Skeletal muscle tissue (tissue), 3 donors: ENCODE measurements at regions not wholly inside any gene's neighbourhood (a gene's known extent, or its start where the extent isn't known, plus 50 kb on each side); places are given as distances from the start of the nearest gene placed in this dataset.

Source experiments
- H3K27ac ChIP-seq: one replicate; pipeline ENCODE4 v1.7.0; 2013; ENCODE audit warnings: mild to moderate bottlenecking, low read depth, low read length, inconsistent platforms
- H3K27me3 ChIP-seq, 3 donors: one replicate each; pipeline ENCODE4 v1.7.0; 2013; ENCODE audit warnings: low read length in 3 of 3; ENCODE audit not compliant: control insufficient read depth in 3 of 3, insufficient read depth in 3 of 3
- H3K36me3 ChIP-seq, 3 donors: one replicate each; pipeline ENCODE4 v1.7.0; 2013; ENCODE audit warnings: low read length in 3 of 3; ENCODE audit not compliant: control insufficient read depth in 3 of 3, insufficient read depth in 3 of 3
- H3K4me1 ChIP-seq, 3 donors: one replicate each; pipeline ENCODE4 v1.7.0; 2013; ENCODE audit warnings: low read length in 3 of 3, mild to moderate bottlenecking in 3 of 3; ENCODE audit not compliant: control insufficient read depth in 3 of 3, insufficient read depth in 3 of 3
- H3K4me3 ChIP-seq, 3 donors: one replicate each; pipeline ENCODE4 v1.7.0; 2013; ENCODE audit warnings: low read length in 3 of 3
- H3K9ac ChIP-seq, 3 donors: one replicate each; pipeline ENCODE4 v1.7.0; 2013; ENCODE audit warnings: low read length in 3 of 3, mild to moderate bottlenecking in 3 of 3, moderate library complexity in 2 of 3, low read depth in 1 of 3
- H3K9me3 ChIP-seq, 3 donors: one replicate each; pipeline ENCODE4 v1.7.0; 2013; ENCODE audit warnings: low read length in 3 of 3; ENCODE audit not compliant: control insufficient read depth in 3 of 3
- donor health status: Osteomylitis.

DNA sequence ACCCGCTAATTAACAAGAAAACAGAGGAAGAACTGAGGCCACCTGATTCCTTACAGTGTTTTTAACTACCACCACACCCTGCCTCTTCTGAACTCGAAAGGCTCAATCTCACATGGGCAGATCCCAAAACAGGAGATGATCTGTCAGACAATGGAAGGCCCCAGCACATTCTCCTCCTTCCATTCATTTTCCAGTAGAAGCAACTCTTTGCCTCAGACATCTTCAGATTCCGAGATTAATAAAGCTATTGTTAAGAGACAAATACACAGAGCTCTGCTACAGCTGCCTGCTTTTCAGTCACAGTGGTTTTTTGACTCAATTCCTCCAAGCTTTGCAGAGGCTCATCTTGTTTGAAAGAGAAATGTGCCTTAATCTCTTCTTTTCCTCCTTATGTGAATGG, 127.2 kb upstream of the ADAMTSL1 start:
- H3K36me3 ChIP-seq, result no peaks in the 10 kb centered on the region
- H3K4me3 ChIP-seq, result no peak overlapping the region
- H3K9ac ChIP-seq, result no peak overlapping the region
- H3K9me3 ChIP-seq, result no peaks in the 10 kb centered on the region
- no peaks in the 10 kb centered on the region for H3K4me1 ChIP-seq
- H3K27ac ChIP-seq, result no peak overlapping the region
- H3K27me3 ChIP-seq, result no peaks in the 10 kb centered on the region

DNA sequence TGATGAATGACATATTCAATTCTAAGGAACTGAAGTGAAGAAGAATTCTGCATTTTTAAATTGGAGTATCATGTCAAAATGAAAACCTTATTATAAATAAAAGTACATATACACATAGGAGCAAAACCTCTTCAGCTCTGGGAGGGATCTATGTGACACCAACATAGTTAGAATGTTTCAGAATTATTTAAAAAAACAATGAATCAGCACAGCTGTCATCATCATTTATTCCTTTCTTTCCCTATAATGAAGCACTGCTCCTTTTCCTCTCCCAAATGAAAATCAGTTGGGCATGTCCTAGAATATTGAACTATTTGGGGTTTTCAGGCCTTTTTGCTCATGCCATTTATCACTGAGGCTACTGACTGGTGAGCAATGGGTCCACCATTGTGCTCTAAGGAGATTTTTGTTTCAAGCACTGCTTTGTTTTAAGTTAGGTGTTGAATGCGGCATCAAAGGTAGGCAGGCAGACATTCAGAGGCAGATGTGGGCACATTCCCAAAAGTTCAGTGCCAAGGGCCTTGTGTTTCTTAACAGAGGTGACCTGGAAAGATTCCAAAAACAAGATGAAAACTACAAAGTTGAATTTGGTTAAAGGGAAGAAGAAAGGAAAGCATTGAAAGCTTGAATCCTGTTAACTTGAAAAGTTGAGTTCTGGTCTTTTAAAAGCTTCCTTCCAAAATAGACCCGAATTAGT, 126.4 kb upstream of the ADAMTSL1 start:
- Histone ChIP-seq H3K4me3 (no peak overlapping the region), H3K4me1 (no peaks in the 10 kb centered on the region), H3K27me3 (no peaks in the 10 kb centered on the region), H3K9me3 (no peaks in the 10 kb centered on the region), H3K36me3 (no peaks in the 10 kb centered on the region), H3K9ac (no peak overlapping the region), H3K27ac (no peak overlapping the region)

DNA sequence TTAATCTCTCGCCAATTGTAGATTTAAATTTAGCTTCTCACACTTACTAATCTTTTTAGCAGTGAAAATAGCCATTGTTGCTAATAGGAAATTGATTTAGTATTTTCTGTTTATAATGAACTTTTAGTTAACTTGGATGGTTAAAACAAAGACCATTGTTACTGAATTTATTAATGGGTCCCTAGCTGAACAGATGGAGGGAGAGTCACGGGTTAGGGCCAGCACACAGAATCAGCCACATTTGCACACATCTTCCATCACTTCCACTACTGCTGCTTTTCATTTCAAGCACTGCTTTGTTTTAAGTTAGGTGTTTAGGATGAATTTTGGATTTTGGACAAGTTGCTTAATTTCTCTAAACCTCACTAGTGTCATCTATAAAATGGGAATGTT, 125.9 kb upstream of the ADAMTSL1 start:
- Histone ChIP-seq H3K27me3 (no peaks in the 10 kb centered on the region), H3K9ac (no peak overlapping the region), H3K36me3 (no peaks in the 10 kb centered on the region), H3K9me3 (no peaks in the 10 kb centered on the region), H3K27ac (no peak overlapping the region), H3K4me1 (no peaks in the 10 kb centered on the region), H3K4me3 (no peak overlapping the region)

DNA sequence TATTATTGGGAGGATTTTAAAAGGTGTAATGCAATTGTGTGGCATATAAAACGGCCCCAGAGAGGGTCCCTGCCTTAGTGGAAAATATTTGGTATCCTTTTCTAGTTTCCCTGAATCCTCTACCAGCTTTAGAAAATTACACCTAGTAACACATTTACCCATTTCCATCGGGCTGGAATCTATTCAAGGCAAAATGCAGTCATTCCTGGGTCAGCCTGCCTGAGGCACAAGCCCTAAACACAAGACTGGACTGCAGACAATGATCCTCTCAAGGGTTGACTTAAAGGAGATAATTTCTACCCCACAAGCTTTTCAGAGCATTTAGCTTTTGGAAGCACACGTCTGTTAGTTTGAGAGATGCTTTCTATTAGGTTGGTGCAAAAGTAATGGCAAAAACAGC, 124.4 kb upstream of the ADAMTSL1 start:
- no peaks in the 10 kb centered on the region for H3K9me3 ChIP-seq
- no peaks in the 10 kb centered on the region for H3K36me3 ChIP-seq
- no peaks in the 10 kb centered on the region for H3K4me1 ChIP-seq
- no peak overlapping the region for H3K27ac ChIP-seq
- H3K27me3 ChIP-seq, result no peaks in the 10 kb centered on the region
- no peak overlapping the region for H3K9ac ChIP-seq
- H3K4me3 ChIP-seq, result no peak overlapping the region

DNA sequence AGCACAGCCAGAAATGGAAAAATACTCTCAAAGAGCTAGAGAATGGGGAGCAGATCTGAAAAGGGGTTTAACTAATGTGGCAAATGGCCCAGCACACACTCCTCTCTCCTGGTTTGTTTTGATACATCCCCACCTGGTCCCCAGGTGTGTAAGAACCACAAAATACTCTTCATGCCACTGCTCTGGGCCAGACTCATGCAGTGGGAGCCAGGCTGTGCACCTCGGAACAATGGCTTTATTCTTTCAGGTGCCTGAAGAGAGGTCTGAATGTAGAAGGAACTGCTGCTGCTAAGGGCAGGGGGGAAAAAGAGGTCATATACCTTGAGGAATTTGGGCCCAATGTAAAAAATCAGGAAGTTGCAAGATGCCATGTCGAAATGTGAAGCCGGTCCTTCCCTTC, 123.9 kb upstream of the ADAMTSL1 start:
- no peaks in the 10 kb centered on the region for H3K4me1 ChIP-seq
- H3K27ac ChIP-seq, result no peak overlapping the region

DNA sequence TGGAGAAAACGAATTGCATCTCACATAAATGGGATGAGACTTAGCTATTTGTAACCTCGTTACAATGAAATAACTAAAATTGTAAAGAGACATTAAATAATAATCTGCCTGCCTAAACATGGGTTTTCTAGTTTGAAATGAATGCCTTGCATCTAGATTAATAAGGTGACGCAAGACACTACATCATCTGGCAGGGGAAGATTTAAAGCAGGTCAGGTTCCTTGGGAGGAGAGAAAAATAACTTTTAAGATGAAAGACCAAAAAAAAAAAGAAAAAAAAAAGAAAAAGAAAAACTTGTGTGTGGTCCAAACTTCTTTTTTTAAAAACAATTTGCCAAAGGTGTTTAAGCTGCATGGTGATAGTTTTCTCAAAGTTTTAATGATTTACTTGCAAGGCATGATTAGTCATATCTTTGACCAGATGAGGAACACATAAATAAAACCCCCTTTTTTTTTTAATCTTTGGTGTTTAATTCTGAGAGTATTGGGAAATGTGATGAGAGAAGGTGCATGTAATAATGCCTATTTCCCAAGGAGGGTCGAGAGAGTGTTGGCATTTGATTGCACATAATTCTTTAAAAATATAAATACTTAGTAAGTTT, 122.9 kb upstream of the ADAMTSL1 start:
- Histone ChIP-seq H3K4me1 (no peaks in the 10 kb centered on the region), H3K27me3 (no peaks in the 10 kb centered on the region), H3K36me3 (no peaks in the 10 kb centered on the region), H3K4me3 (no peak overlapping the region), H3K27ac (no peak overlapping the region), H3K9me3 (no peaks in the 10 kb centered on the region), H3K9ac (no peak overlapping the region)

More for the DNA sequence above, 123.9 kb upstream of the ADAMTSL1 start:
- no peaks in the 10 kb centered on the region for H3K36me3 ChIP-seq
- no peaks in the 10 kb centered on the region for H3K9me3 ChIP-seq
- no peak overlapping the region for H3K4me3 ChIP-seq
- no peaks in the 10 kb centered on the region for H3K27me3 ChIP-seq
- no peak overlapping the region for H3K9ac ChIP-seq

DNA sequence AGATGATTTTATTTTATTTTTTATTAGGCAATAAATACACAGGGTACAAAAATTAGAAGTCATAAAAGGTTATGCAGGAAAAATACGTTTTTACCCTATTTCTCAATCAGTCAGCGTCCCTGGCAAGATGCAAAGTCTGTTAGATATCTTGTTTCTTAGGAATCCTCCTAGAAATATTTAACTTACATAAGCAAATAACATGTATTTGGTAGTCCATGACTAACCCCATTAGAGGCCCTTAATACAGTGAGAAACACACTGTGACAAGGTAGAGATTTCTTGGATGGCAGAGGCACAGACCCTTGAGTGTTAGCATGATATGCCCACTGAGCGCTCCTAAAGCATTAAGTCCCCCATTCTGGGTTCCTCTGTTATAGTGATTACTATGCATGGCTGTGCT, 121.2 kb upstream of the ADAMTSL1 start:
- no peaks in the 10 kb centered on the region for H3K27me3 ChIP-seq
- no peak overlapping the region for H3K27ac ChIP-seq
- no peak overlapping the region for H3K4me3 ChIP-seq
- no peaks in the 10 kb centered on the region for H3K4me1 ChIP-seq
- H3K9me3 ChIP-seq, result no peaks in the 10 kb centered on the region
- no peak overlapping the region for H3K9ac ChIP-seq
- H3K36me3 ChIP-seq, result no peaks in the 10 kb centered on the region

DNA sequence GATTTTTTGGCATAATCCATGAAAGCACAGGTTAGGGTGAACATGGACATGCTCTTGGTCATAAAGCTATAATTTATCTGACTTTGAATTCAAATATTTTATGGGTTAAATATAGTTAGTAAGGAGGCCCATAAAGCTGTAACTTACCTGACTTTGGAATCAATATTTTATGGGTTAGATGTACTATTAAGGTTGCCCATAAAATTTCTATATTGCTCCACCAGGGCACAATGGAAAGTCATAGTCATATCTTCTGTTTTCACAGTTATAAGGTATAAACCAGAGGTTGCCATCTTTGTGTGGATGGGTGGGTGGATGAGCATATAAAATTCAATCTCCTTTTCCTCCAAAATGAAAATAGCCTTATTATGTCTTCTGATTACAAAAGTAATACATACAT, 120.5 kb upstream of the ADAMTSL1 start:
- Histone ChIP-seq H3K4me3 (no peak overlapping the region), H3K9ac (no peak overlapping the region), H3K4me1 (no peaks in the 10 kb centered on the region), H3K36me3 (no peaks in the 10 kb centered on the region), H3K9me3 (no peaks in the 10 kb centered on the region), H3K27ac (no peak overlapping the region), H3K27me3 (no peaks in the 10 kb centered on the region)

DNA sequence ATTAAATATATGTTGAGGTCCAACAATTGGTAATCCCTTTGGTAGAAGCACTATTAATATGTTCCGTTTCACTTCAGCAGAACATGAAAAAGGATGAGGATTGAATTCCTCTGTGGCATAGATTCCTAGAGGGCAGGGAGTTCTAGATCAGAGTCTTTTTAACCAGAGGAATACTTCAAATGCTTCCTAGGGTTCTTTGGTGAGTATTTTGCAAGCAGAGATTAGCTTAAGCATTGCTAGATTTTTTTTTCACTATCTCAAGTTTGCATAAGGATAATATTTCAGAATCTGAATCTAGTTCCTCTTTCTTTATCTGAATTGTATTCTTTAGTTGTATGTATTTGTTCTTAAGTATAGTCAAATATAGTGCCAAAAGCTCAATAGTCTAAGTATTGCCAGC, 116.6 kb upstream of the ADAMTSL1 start:
- H3K9me3 ChIP-seq, result no peaks in the 10 kb centered on the region
- H3K36me3 ChIP-seq, result no peaks in the 10 kb centered on the region
- no peaks in the 10 kb centered on the region for H3K4me1 ChIP-seq
- no peak overlapping the region for H3K27ac ChIP-seq
- no peak overlapping the region for H3K9ac ChIP-seq
- no peak overlapping the region for H3K4me3 ChIP-seq
- H3K27me3 ChIP-seq, result no peaks in the 10 kb centered on the region

DNA sequence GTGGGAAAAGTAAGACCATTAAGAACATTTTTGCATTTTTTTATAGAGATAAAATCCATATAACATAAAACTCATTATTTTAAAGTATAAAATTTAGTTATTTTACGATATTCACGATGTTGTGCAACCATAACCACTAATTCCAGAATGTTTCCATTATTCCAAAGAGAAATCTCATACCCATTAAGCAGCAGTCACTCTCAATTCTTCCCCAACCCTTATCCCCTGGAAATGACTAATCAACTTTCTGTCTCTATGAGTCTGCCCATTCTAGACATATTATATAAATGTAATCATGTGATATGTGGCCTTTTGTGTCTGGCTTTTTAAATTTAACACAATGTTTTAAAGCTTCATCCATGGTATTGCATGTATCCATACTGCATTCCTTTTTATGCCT, 115.6 kb upstream of the ADAMTSL1 start:
- Histone ChIP-seq H3K27me3 (no peaks in the 10 kb centered on the region), H3K9me3 (no peaks in the 10 kb centered on the region), H3K36me3 (no peaks in the 10 kb centered on the region), H3K4me1 (no peaks in the 10 kb centered on the region), H3K9ac (no peak overlapping the region), H3K4me3 (no peak overlapping the region), H3K27ac (no peak overlapping the region)
